SK-N-SH (cell line): ENCODE measurements at regions not wholly inside any gene's neighbourhood (a gene's known extent, or its start where the extent isn't known, plus 50 kb on each side); places are given as distances from the start of the nearest gene placed in this dataset.

Experiments used
- CTCF ChIA-PET: fragments of 300-600, 350-600 bp; formaldehyde crosslinking; extraction: SDS; loops from one replicate; lab custom pipeline; 2021; lab: Yijun Ruan, JAX
- POLR2A ChIA-PET: fragments of 350-600 bp; sonication (Branson Sonifier 250); formaldehyde crosslinking; extraction: SDS; loops from one replicate; lab custom pipeline; 2020; ENCODE audit warnings: antibody characterized with exemption, inconsistent platforms; lab: Yijun Ruan, JAX
- DNase-seq: peaks from one replicate; pipeline ENCODE4 v3.0.0; 2012
- H2AFZ ChIP-seq: fragments of 200-600 bp; sonication (generic); 2 replicates; pipeline ENCODE4 v1.8.1; 2016; ENCODE audit warnings: antibody characterized with exemption, mild to moderate bottlenecking, low read depth
- H3F3A ChIP-seq: fragments of 200-600 bp; sonication (generic); replicated peaks from 2 replicates; pipeline ENCODE3; 2016; ENCODE audit warnings: antibody characterized with exemption, mild to moderate bottlenecking; ENCODE audit not compliant: insufficient read depth
- H3K27ac ChIP-seq, 2 experiments: fragments of 200-500 bp in 1 of 2; fragments of 200-600 bp in 1 of 2; sonication (Bioruptor generic) in 1 of 2; sonication (generic), shearing (Covaris generic) in 1 of 2; 2 replicates each; pipeline versions ENCODE4 v1.5.1 to v1.6.1; 2014 to 2016; ENCODE audit warnings: low read depth in 2 of 2, inconsistent platforms in 1 of 2, low read length in 1 of 2, mild to moderate bottlenecking in 1 of 2, mixed read lengths in 1 of 2
- H3K27me3 ChIP-seq: fragments of 200-600 bp; sonication (generic), shearing (Covaris generic); 2 replicates; pipeline ENCODE4 v1.6.1; 2016; ENCODE audit warnings: mixed run types; ENCODE audit not compliant: insufficient read depth
- H3K36me3 ChIP-seq, 2 experiments: fragments of 200-500 bp in 1 of 2; fragments of 200-600 bp in 1 of 2; sonication (Bioruptor generic) in 1 of 2; sonication (generic) in 1 of 2; replicated peaks in 1 of 2; 2 replicates each; pipeline versions ENCODE3 to v1.5.1; 2014 to 2016; ENCODE audit warnings: low read length in 1 of 2, mild to moderate bottlenecking in 1 of 2; ENCODE audit not compliant: insufficient read depth in 2 of 2, control insufficient read depth in 1 of 2
- H3K4me1 ChIP-seq, 2 experiments: fragments of 200-500 bp in 1 of 2; fragments of 200-600 bp in 1 of 2; sonication (Bioruptor generic) in 1 of 2; sonication (generic), shearing (Covaris generic) in 1 of 2; 2 replicates each; pipeline versions ENCODE4 v1.5.1 to v1.6.1; 2014 to 2016; ENCODE audit warnings: low read depth in 1 of 2, low read length in 1 of 2, mixed run types in 1 of 2; ENCODE audit not compliant: insufficient read depth in 2 of 2, control insufficient read depth in 1 of 2
- H3K4me2 ChIP-seq: fragments of 200-600 bp; sonication (generic), shearing (Covaris generic); 2 replicates; pipeline ENCODE4 v1.6.1; 2017; ENCODE audit warnings: mixed run types
- H3K4me3 ChIP-seq, 2 experiments: fragments of 200-500 bp in 1 of 2; fragments of 200-600 bp in 1 of 2; sonication (Bioruptor generic) in 1 of 2; sonication (generic), shearing (Covaris generic) in 1 of 2; 2 replicates each; pipeline versions ENCODE4 v1.5.1 to v1.8.1; 2014 to 2016; ENCODE audit warnings: low read depth in 2 of 2, inconsistent platforms in 1 of 2, low read length in 1 of 2, mild to moderate bottlenecking in 1 of 2, mixed read lengths in 1 of 2, moderate library complexity in 1 of 2
- H3K79me2 ChIP-seq: fragments of 200-600 bp; sonication (generic); 2 replicates; pipeline ENCODE4 v1.8.1; 2017; ENCODE audit warnings: mild to moderate bottlenecking; ENCODE audit not compliant: insufficient read depth
- H3K9ac ChIP-seq: fragments of 200-600 bp; sonication (generic); 2 replicates; pipeline ENCODE4 v1.6.1; 2017; ENCODE audit warnings: mixed run types
- H3K9me2 ChIP-seq: fragments of 200-600 bp; sonication (generic); 2 replicates; pipeline ENCODE4 v1.6.1; 2017; ENCODE audit warnings: mixed run types
- H3K9me3 ChIP-seq: fragments of 200-600 bp; sonication (generic); 2 replicates; pipeline ENCODE4 v1.6.1; 2017; ENCODE audit warnings: mixed run types, mild to moderate bottlenecking, moderate library complexity
- H4K20me1 ChIP-seq: fragments of 200-600 bp; sonication (generic); 2 replicates; pipeline ENCODE4 v1.6.1; 2017; ENCODE audit warnings: mild to moderate bottlenecking, mixed run types; ENCODE audit not compliant: insufficient read depth
- FOSL2 ChIP-seq: IDR thresholded peaks from 2 replicates; pipeline ENCODE4 v1.4.0; 2012; ENCODE audit warnings: low read depth, mild to moderate bottlenecking, moderate library complexity, borderline replicate concordance
- FOXJ3 ChIP-seq: sonication (generic); formaldehyde crosslinking; IDR thresholded peaks from 2 replicates; pipeline ENCODE4 v1.5.1; 2020; ENCODE audit warnings: mild to moderate bottlenecking, missing genetic modification reagents
- IRF3 ChIP-seq: fragments of 150-350 bp; IDR thresholded peaks from 2 replicates; pipeline ENCODE4 v1.6.1; 2016; ENCODE audit warnings: mild to moderate bottlenecking, low read depth, low read length
- MXI1 ChIP-seq: IDR thresholded peaks from 2 replicates; pipeline ENCODE4 v1.6.1; 2012; ENCODE audit warnings: mild to moderate bottlenecking, low read depth, low read length, improper control_type of control experiment
- PBX3 ChIP-seq: IDR thresholded peaks from 2 replicates; pipeline ENCODE4; 2012
- POLR2AphosphoS5 ChIP-seq: IDR thresholded peaks from 2 replicates; pipeline ENCODE4 v1.6.1; 2012; ENCODE audit warnings: low read depth, low read length
- RAD21 ChIP-seq: IDR thresholded peaks from 2 replicates; pipeline ENCODE4 v1.6.1; 2012; ENCODE audit warnings: mild to moderate bottlenecking, low read length
- RCOR1 ChIP-seq: fragments of 150-350 bp; IDR thresholded peaks from 2 replicates; pipeline ENCODE4 v1.6.1; 2017; ENCODE audit warnings: antibody characterized with exemption, low read length
- REST ChIP-seq: IDR thresholded peaks from 2 replicates; pipeline ENCODE4 v1.6.1; 2012; ENCODE audit warnings: mild to moderate bottlenecking, low read depth, low read length, moderate library complexity
- TAF1 ChIP-seq: IDR thresholded peaks from 2 replicates; pipeline ENCODE4 v1.6.1; 2012; ENCODE audit warnings: low read depth, mild to moderate bottlenecking, low read length, moderate library complexity, borderline replicate concordance
- TEAD4 ChIP-seq: IDR thresholded peaks from 2 replicates; pipeline ENCODE4 v1.4.0; 2012; ENCODE audit warnings: mild to moderate bottlenecking, borderline replicate concordance; ENCODE audit not compliant: insufficient read depth
- USF1 ChIP-seq: IDR thresholded peaks from 2 replicates; pipeline ENCODE4 v1.4.0; 2012; ENCODE audit warnings: low read depth, borderline replicate concordance
- USF2 ChIP-seq: fragments of 150-350 bp; IDR thresholded peaks from 2 replicates; pipeline ENCODE4 v1.6.1; 2017; ENCODE audit warnings: antibody characterized with exemption, low read length, low read depth, borderline replicate concordance
- YY1 ChIP-seq: IDR thresholded peaks from 2 replicates; pipeline ENCODE4 v1.4.0; 2012; ENCODE audit warnings: low read depth, mild to moderate bottlenecking
- ZBTB33 ChIP-seq: IDR thresholded peaks from 2 replicates; pipeline ENCODE4 v1.4.0; 2012; ENCODE audit warnings: low read depth, borderline replicate concordance

GRCh38 chr7:109694149-109695071 lies 1124.7 kb downstream of the DNAJB9 start (continued):
- TF ChIP-seq TEAD4: peak; percentile 84; the same call in 1 of the 2 replicates
- 0 out of 2 replicates have a peak, but pooled peaks have one; percentile 29 for TF ChIP-seq MXI1
- TF ChIP-seq FOSL2: no peak
- peak; percentile 24 for TF ChIP-seq PBX3
- peak; percentile 67; the same call in 1 of the 2 replicates for TF ChIP-seq POLR2AphosphoS5
- TF ChIP-seq YY1: no peak
- TF ChIP-seq TAF1: no peak
- TF ChIP-seq USF2: no peak
- peak; percentile 26; the same call in 1 of the 2 replicates for TF ChIP-seq RAD21
- peak; percentile 96 for TF ChIP-seq RCOR1

- H4K20me1 ChIP-seq: no peaks in the 10 kb centered on the region
- H3K9me2 ChIP-seq: no peaks in the 10 kb centered on the region
- H2AFZ ChIP-seq: no peak overlapping the region
- no peaks in the 10 kb centered on the region for H3K27me3 ChIP-seq
- ChIA-PET POLR2A (no interaction called here), CTCF (interaction anchor here (1.3 kb wide), 1 partner anchor 19 kb away, joined by 5 read pairs; no protein-coding TSS in a partner anchor)
- no peaks in the 10 kb centered on the region for H3K36me3 ChIP-seq
- H3K9me3 ChIP-seq: 0 out of 2 replicates have a peak, but pooled peaks cover 6% of the 10 kb centered on the region
- H3K4me3 ChIP-seq: no peak overlapping the region
- peak overlapping the region in 1 of 2 experiments; percentile 95; a peak in 2 of 4 replicates for H3K27ac ChIP-seq
- no peak overlapping the region for H3K4me2 ChIP-seq
- no peaks in the 10 kb centered on the region for H3K79me2 ChIP-seq
- DNase-seq: no peak
- no peak overlapping the region for H3K9ac ChIP-seq
- peaks cover 0 to 15% of the 10 kb centered on the region in 2 experiments; a peak in 1 of 4 replicates for H3K4me1 ChIP-seq
- H3F3A ChIP-seq: no peaks in the 10 kb centered on the region
- TF ChIP-seq POLR2AphosphoS5 (no peak), RAD21 (no peak), IRF3 (no peak), FOXJ3 (CRISPR knock-in tag) (no peak), USF1 (no peak), USF2 (no peak), REST (no peak), TEAD4 (no peak), ZBTB33 (no peak), PBX3 (no peak)
These were observed 1125.7 kb downstream of the DNAJB9 start for GRCh38 chr7:109695419-109695818.
